Pancreas (tissue), 10 donors: ENCODE measurements at regions not wholly inside any gene's neighbourhood (a gene's known extent, or its start where the extent isn't known, plus 50 kb on each side); places are given as distances from the start of the nearest gene placed in this dataset.

Source experiments
- ATAC-seq, 4 donors: fragments of 200-7000 bp; cut with Tn5 transposase; one replicate each; pipeline versions ENCODE4 v1.8.0 to v1.9.1; 2020; ENCODE audit warnings: mild to moderate bottlenecking in 4 of 4, moderate library complexity in 4 of 4
- DNase-seq, 6 donors: peaks; one replicate each; pipeline ENCODE4 v3.0.0-alpha.2; 2020
- FAIRE-seq: peaks from 2 replicates; lab custom pipeline; 2012; peaks lifted over from hg19 to GRCh38; lab: Jason Lieb, UNC
- H3K27ac ChIP-seq, 4 donors: fragments of 200-600 bp; sonication (generic); 1 replicate in 3 of 4; 2 replicates in 1 of 4; pipeline versions ENCODE4 v1.5.0 to v1.8.0; 2020
- H3K27me3 ChIP-seq, 4 donors: fragments of 200-600 bp; one replicate each; pipeline ENCODE4 v1.8.0; 2021
- H3K36me3 ChIP-seq, 3 donors: fragments of 200-600 bp; sonication (generic) in 1 of 3; one replicate each; pipeline versions ENCODE4 v1.5.0 to v1.8.0; 2020 to 2021
- H3K4me1 ChIP-seq, 3 donors: fragments of 200-600 bp; one replicate each; pipeline ENCODE4 v1.8.0; 2021
- H3K4me3 ChIP-seq, 4 donors: fragments of 200-600 bp; sonication (generic) in 2 of 4; one replicate each; pipeline versions ENCODE4 v1.5.0 to v1.8.0; 2020 to 2021
- H3K9me3 ChIP-seq, 4 donors: fragments of 200-600 bp; one replicate each; pipeline ENCODE4 v1.8.0; 2021
- CTCF ChIP-seq, 4 donors: fragments of 200-600 bp; sonication (generic) in 3 of 4; IDR thresholded peaks; one replicate each; pipeline versions ENCODE4 v1.5.0 to v1.8.0; 2021; ENCODE audit warnings: antibody characterized with exemption in 4 of 4
- WGBS, 2 donors: extraction: QIAGEN DNeasy Blood & Tissue Kit; methylation state at CpG; one replicate each; pipeline ENCODE4 v1.1.7; 2013; 5-methylcytosine and 5-hydroxymethylcytosine counted together
- intact Hi-C, 3 donors: fragments of 100-400 bp; cut with DNase I; formaldehyde crosslinking; loops; one replicate each; pipeline versions ENCODE4 v1.11.1 to v1.14.2; 2022
- donor health status: healthy with polysubstance abuse.
- donor health status: DM: no; HTN: no; CAD: no; lungs with moderate emphysema.
- donor health status: DM: no; HTN: no; CAD: no.
- donor health status: control.
- donor health status: control.
- donor health status: Bipolar disorder and iron deficiency.
- donor health status: DM: yes; HTN: yes; CAD: no.
- donor health status: DM: no; HTN: no; CAD: no.
- donor health status: DM: no; HTN: no; CAD: no.
- donor health status: DM: yes; HTN: yes; CAD: no.

- no peaks in the 10 kb centered on the region for H3K9me3 ChIP-seq
- no peaks in the 10 kb centered on the region for H3K4me1 ChIP-seq
- intact Hi-C loops: no loop called here
- no peak overlapping the region for H3K27ac ChIP-seq
- WGBS, 2 donors: 58 to 71% methylated on average over 3 of the region's 3 CpGs
- no peaks in the 10 kb centered on the region for H3K27me3 ChIP-seq
- no peaks in the 10 kb centered on the region for H3K36me3 ChIP-seq
- FAIRE-seq (no peak), DNase-seq (no peak), ATAC-seq (no peak)
- H3K4me3 ChIP-seq: no peak overlapping the region
- no peak for TF ChIP-seq CTCF (IDR thresholded peaks at IDR 0.05)
These were observed 702.1 kb downstream of the NOVA1 start for GRCh38 chr14:25895740-25896139.

DNA sequence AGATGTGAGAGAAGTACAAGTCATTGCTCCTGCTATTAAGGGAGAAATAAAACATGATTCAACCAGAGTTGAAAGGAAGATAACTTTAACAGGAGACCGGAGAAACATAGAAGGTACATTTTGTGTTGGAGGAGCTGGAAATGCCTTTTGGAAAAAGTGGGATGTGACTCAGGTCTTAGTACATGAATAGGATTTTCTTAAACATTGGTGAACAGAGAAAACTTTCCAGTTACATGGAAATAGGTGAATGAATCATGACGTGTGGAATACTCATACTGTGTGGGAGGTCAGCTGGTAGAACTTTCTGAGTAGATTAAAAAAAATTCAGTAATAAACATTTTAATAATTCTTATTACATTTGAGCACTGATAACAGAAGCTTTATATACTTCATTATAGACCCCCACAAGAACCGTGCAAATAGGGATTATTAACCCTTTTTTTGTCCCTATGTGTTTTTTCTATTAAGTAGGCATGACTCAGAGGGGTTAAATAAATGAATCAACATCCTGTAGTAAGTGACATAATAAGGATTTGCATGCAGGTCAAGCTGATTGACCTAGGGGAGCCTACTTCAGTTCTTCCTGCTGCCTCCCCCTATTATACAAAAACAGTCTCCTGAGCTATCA, 710.5 kb downstream of the NOVA1 start:
- WGBS, 2 donors: 42 to 45% methylated on average over 3 of the region's 3 CpGs
- intact Hi-C loops: no loop called here
- Histone ChIP-seq H3K4me3 (no peak overlapping the region), H3K27me3 (no peaks in the 10 kb centered on the region), H3K27ac (no peak overlapping the region), H3K4me1 (no peaks in the 10 kb centered on the region), H3K9me3 (no peaks in the 10 kb centered on the region), H3K36me3 (no peaks in the 10 kb centered on the region)
- DNase-seq (no peak), FAIRE-seq (no peak), ATAC-seq (no peak)
- no peak for TF ChIP-seq CTCF (IDR thresholded peaks at IDR 0.05)

- H3K36me3 ChIP-seq: no peaks in the 10 kb centered on the region
- H3K9me3 ChIP-seq: no peaks in the 10 kb centered on the region
- no peak overlapping the region for H3K4me3 ChIP-seq
- DNase-seq (no peak), FAIRE-seq (no peak), ATAC-seq (no peak)
- intact Hi-C loops: no loop called here
- WGBS, 2 donors: 58 to 71% methylated on average over 1 of the region's 1 CpG
- H3K4me1 ChIP-seq: no peaks in the 10 kb centered on the region
- TF ChIP-seq CTCF (IDR thresholded peaks at IDR 0.05): no peak
- H3K27ac ChIP-seq: no peak overlapping the region
- no peaks in the 10 kb centered on the region for H3K27me3 ChIP-seq
These were observed 713.2 kb downstream of the NOVA1 start for GRCh38 chr14:25884657-25885056.

DNA sequence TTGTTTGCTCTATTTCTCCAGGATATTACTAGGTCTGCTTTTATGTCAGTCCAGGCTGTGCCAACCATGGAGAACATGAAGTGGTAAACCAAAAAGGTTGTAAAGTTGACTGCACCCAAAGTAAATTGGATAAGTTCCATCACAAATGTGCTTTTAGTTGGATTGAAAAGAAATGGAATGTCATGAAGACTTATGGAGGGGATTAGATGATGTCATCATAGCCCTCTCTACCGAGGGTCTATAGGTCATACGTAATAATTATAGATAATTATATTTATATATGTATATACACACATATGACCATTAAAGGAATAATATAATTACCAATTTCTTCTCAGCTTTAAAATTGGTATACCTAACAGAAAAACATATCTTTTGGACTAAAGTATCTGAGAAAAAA, 714.9 kb downstream of the NOVA1 start:
- no peak for TF ChIP-seq CTCF (IDR thresholded peaks at IDR 0.05)
- Histone ChIP-seq H3K9me3 (no peaks in the 10 kb centered on the region), H3K4me1 (no peaks in the 10 kb centered on the region), H3K36me3 (no peaks in the 10 kb centered on the region), H3K27ac (no peak overlapping the region), H3K4me3 (no peak overlapping the region), H3K27me3 (no peaks in the 10 kb centered on the region)
- no peak for DNase-seq
- ATAC-seq: no peak
- FAIRE-seq: no peak
- 42 to 57% methylated on average over 2 of the region's 2 CpGs for WGBS, 2 donors
- intact Hi-C loops: no loop called here

DNA sequence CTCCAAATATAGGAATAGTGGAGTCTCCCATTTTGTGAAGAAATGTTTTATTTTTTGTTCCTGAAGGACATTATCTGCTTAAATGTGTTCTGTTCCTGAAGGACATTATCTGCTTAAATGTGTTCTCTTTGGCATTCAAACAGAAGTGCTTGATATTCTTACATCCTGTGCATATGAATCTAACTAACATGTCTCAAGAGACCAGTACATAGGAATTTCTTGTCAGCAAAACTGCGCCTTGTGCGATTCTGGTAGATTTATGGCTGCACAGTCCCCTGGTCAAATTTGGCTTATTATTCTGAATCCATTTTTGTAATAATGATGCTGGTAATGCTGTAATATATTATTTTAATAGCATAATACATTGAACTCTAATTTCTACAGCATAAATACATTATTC, 722.4 kb downstream of the NOVA1 start:
- no peak for TF ChIP-seq CTCF (IDR thresholded peaks at IDR 0.05)
- Histone ChIP-seq H3K4me3 (no peak overlapping the region), H3K27me3 (no peaks in the 10 kb centered on the region), H3K36me3 (no peaks in the 10 kb centered on the region), H3K4me1 (no peaks in the 10 kb centered on the region), H3K9me3 (no peaks in the 10 kb centered on the region), H3K27ac (no peak overlapping the region)
- FAIRE-seq (no peak), DNase-seq (no peak), ATAC-seq (no peak)
- WGBS, 2 donors: 81 to 84% methylated on average over 2 of the region's 2 CpGs
- intact Hi-C loops: no loop called here
